COLO668 (cell line): ENCODE measurements at regions not wholly inside any gene's neighbourhood (a gene's known extent, or its start where the extent isn't known, plus 50 kb on each side); places are given as distances from the start of the nearest gene placed in this dataset.

Experiments
- DNase-seq: peaks from one replicate; lab custom pipeline; 2025; ENCODE audit not compliant: unreplicated experiment; lab: John Stamatoyannopoulos, UW

- DNase-seq: no peak
Observed at GRCh38 chr16:64826374-64826773, 295.5 kb downstream of the CDH11 start.

- no peak for DNase-seq
Observed at GRCh38 chr16:64823481-64824075, 298.3 kb downstream of the CDH11 start.

DNA sequence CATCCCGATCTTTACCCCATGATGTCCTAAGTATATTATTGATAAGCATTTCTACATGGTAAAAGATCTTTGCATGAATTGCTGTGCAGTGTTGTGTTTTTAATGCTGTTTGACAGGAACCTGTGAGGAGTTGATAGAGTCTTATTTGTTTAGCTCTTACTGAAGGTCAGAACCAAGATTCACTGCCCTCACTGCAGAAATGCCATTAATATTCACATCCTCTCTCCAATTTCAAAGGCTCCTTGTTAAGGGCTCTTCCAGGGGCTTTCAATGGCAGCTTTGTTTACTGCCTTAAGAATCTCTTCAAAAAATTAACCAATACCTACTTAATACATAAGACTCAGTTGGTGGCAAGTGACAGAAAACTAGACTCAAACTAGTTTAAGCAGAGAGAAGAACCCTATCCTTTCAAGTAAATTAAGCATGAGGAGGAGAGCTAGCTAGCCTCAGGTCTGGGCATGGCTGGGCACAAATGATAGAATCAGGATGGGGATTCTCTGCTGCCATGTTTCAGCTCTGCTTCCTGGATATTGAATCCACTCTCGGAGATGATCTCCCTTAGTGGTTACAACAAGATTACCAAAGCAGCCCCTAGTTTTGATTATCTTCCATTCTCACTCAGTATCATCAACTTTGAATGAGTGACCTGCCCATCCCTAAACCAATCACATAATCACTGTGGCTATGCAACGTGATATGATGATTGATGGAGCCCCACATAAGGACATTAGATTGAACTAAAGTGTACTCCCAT, 311.8 kb downstream of the CDH11 start:
- DNase-seq: no peak

- DNase-seq: no peak
Observed at GRCh38 chr16:64808474-64808873, 313.4 kb downstream of the CDH11 start.

DNA sequence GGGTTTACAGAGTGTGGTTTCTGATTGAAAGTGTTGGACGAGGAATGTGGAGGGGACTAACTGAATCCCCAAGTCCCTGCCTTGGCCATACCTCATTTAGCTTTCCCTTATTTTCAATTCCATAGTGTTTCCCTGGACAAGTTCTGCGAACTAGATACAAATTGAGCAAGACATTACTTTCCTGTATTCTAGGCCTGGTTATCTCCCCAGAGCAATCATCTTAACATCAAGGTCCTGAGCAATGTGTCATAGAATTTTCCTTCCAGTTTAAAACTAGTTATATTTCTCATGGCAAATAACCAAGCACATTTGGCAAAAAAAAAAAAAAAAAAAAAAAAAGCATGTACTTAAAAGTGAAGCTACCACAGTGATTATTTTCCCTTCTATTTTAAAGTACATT, 330.1 kb downstream of the CDH11 start:
- DNase-seq: no peak

GRCh38 chr16:64784635-64785034, 337.2 kb downstream of the CDH11 start:
- DNase-seq: no peak

- DNase-seq: no peak
Observed at GRCh38 chr16:64782484-64782883, 339.4 kb downstream of the CDH11 start.

DNA sequence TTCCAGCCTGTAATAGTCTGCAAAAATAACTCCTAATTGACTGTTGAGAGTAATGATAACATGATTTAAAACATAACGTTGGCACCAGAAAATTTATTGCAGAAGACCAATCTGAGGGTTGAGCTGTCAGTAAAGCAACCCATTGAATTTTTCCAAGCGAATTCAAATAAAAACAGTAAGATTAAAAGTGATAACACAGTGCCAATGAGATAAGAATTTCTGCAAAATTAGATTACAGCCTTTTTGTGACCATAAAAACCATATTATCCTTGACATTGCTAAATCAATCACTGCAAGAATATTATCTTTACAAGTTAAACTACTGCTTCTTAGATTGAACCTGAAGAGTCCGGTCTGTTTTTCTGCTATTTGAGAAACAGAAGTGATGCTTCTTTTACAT, 341.4 kb downstream of the CDH11 start:
- DNase-seq: no peak

- DNase-seq: no peak
Observed at GRCh38 chr16:64778777-64779176, 343.1 kb downstream of the CDH11 start.

DNA sequence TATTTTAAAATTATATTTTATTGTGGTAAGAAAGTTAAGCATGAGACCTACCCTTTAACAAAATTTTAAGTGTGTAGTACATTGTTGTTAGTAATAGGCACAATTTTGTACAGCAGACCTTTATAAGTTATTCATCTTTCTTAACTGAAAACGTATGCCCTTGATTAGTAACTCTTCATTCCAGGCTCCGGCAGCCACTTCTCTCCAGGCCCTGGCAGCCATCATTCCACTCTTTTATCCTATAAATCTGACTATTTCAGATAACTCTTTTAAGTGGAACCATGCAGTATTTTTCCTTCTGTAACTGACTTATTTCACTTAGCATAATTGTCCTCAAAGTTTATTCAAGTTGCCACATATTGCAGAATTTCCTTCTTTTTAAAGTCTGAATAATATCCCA, 348.2 kb downstream of the CDH11 start:
- no peak for DNase-seq

- no peak for DNase-seq
Observed at GRCh38 chr16:64773184-64773583, 348.7 kb downstream of the CDH11 start.

DNA sequence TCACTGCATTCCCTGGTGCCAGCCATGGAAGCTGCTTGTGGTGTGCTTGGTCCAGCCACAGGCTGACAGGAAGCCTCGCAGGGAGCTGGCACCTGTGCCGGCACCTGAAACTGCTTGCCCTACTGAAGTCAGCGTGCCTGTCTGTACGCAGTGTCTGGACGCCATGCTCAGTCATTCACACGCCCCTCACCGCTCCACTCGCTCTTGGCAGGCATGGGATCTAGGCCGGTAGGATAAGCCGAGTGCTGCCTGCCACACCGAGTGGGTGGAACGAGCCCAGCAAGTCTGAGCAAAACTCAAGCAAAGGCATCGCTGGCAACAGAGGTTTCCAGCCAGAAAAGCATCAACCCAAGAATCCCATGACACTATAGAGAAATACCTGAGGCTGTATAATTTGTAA, 350.6 kb downstream of the CDH11 start:
- DNase-seq: no peak

GRCh38 chr16:64762211-64762610, 359.7 kb downstream of the CDH11 start:
- no peak for DNase-seq

DNA sequence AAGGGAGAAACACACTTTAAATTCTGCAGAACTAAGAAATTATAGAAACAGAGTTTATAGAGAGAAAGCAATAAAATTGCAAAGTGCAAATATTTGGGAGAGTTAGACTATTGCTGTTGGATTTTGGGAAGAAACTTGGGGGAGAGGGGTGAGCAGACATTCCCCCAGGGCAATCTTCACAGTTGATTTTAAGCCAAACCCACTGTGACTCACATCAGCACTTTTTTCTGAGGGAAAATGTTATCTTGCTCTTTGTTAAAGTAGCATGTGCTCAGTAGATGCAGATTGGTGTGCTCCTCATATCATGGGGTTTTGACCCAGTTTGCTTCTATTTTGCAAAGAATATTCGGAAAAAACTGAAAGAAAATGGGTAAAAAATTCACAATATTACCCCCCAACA, 367.6 kb downstream of the CDH11 start:
- no peak for DNase-seq

- no peak for DNase-seq
Observed at GRCh38 chr16:64751906-64752305, 370.0 kb downstream of the CDH11 start.

- no peak for DNase-seq
Observed at GRCh38 chr16:64749346-64749745, 372.5 kb downstream of the CDH11 start.

DNA sequence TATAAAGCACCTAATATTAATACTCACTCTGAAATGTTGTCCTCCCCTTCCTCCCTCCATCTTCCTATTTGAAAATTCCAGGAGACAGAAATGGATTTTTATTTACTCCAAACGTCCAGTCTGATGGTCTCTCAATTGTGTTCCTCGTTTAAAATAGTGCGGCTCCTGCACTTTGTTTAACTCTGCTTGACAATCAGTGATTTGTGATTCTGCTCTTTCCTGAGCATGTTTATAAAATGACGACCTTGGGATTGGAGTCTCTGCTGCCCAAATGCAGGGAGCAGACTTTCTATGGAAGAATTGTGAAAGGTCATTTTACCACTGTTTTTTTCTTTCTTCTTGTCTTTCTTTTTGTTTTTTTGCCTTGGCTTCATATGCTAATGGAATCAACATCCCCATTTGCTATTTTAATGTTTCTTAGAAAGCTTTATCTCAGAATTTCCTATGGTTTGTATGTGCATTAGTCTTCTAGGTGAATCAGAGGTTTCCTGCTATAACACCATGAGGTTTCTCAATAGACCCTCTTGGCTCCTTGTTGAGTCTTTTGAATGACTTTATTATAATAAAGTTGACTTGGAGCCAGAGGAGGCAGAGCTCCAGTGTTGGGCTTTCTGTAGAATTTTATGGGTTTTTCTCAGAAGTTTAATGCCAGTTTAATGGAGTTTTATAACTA, 376.5 kb downstream of the CDH11 start:
- no peak for DNase-seq

- DNase-seq: no peak
Observed at GRCh38 chr16:64742455-64743223, 379.2 kb downstream of the CDH11 start.

- DNase-seq: no peak
Observed at GRCh38 chr16:64740261-64740660, 381.6 kb downstream of the CDH11 start.

GRCh38 chr16:64738321-64738960, 383.4 kb downstream of the CDH11 start:
- DNase-seq: no peak

DNA sequence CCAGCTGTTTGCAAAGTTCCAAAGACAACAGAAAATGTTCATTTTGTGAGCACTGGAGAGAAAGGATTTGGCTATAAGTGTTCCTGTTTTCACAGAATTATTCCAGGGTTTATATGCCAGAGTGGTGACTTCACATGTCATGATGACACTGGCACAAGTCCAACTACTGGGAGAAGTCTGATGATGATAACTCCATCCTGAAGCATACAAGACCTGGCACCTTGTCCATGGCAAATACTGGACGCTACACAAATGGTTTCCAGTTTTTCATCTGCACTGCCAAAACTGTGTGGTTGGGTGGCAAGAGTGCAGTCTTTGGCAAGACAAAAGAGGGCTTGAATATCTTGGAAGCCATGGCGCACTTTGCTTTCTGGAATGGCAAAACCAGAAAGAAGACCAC, 385.0 kb downstream of the CDH11 start:
- no peak for DNase-seq
